WTC11 (cell line): ENCODE measurements at regions not wholly inside any gene's neighbourhood (a gene's known extent, or its start where the extent isn't known, plus 50 kb on each side); places are given as distances from the start of the nearest gene placed in this dataset.

ENCODE experiments used
- ATAC-seq: fragments of 200-7000 bp; cut with Tn5 transposase; 2 replicates; pipeline ENCODE4 v1.10.0; 2021; ENCODE audit warnings: mild to moderate bottlenecking, moderate library complexity
- CTCF ChIA-PET: fragments of 300-600 bp; sonication (Branson Sonifier 250); formaldehyde crosslinking; loops from one replicate; lab custom pipeline; 2021; ENCODE audit warnings: antibody characterized with exemption; lab: Charles Lee
- POLR2A ChIA-PET: fragments of 350-600 bp; sonication (Branson Sonifier 250); formaldehyde crosslinking; loops from one replicate; lab custom pipeline; 2021; ENCODE audit warnings: antibody characterized with exemption; lab: Charles Lee
- DNase-seq: peaks from one replicate; pipeline ENCODE4 v3.0.0; 2021; ENCODE audit warnings: low spot score
- H3K27ac Mint-ChIP-seq: 2 replicates; pipeline ENCODE4 v1.8.0; 2021; ENCODE audit warnings: mixed read lengths
- H3K27me3 Mint-ChIP-seq: 2 replicates; pipeline ENCODE4 v1.8.0; 2021; ENCODE audit warnings: low read depth, mild to moderate bottlenecking, moderate library complexity, mixed read lengths
- H3K36me3 Mint-ChIP-seq: 2 replicates; pipeline ENCODE4 v1.8.0; 2021; ENCODE audit warnings: mixed read lengths
- H3K4me1 Mint-ChIP-seq: 2 replicates; pipeline ENCODE4 v1.8.0; 2022; ENCODE audit warnings: mixed read lengths
- H3K4me3 Mint-ChIP-seq: 2 replicates; pipeline ENCODE4 v1.8.0; 2021; ENCODE audit warnings: mild to moderate bottlenecking, moderate library complexity, mixed read lengths
- H3K9me3 Mint-ChIP-seq: 2 replicates; pipeline ENCODE4 v1.8.0; 2021; ENCODE audit warnings: mixed read lengths
- AR ChIP-seq: fragments of 250-450 bp; sonication (Bioruptor Pico); IDR thresholded peaks from 2 replicates; pipeline ENCODE4 v1.9.0; 2021; ENCODE audit warnings: mild to moderate bottlenecking
- CBFB ChIP-seq: sonication (generic); formaldehyde crosslinking; IDR thresholded peaks from 2 replicates; pipeline ENCODE4 v1.8.1; 2022; ENCODE audit warnings: mild to moderate bottlenecking, low read depth, missing genetic modification reagents
- EMX1 ChIP-seq: fragments of 250-450 bp; sonication (Bioruptor Pico); IDR thresholded peaks from 2 replicates; pipeline ENCODE4 v1.8.0; 2021; ENCODE audit warnings: mild to moderate bottlenecking
- GABPB1 ChIP-seq: sonication (generic); formaldehyde crosslinking; IDR thresholded peaks from 2 replicates; pipeline ENCODE4 v1.8.1; 2023; ENCODE audit warnings: mild to moderate bottlenecking, missing genetic modification reagents
- MYBL2 ChIP-seq: sonication (generic); formaldehyde crosslinking; IDR thresholded peaks from 2 replicates; pipeline ENCODE4 v1.8.1; 2023; ENCODE audit warnings: mild to moderate bottlenecking, moderate library complexity, missing genetic modification reagents
- PRRX2 ChIP-seq: fragments of 250-450 bp; sonication (Bioruptor Pico); IDR thresholded peaks from 2 replicates; pipeline ENCODE4 v1.8.0; 2021; ENCODE audit warnings: mild to moderate bottlenecking
- RELA ChIP-seq: sonication (generic); formaldehyde crosslinking; IDR thresholded peaks from 2 replicates; pipeline ENCODE4 v1.8.1; 2022; ENCODE audit warnings: missing genetic modification reagents, mild to moderate bottlenecking, borderline replicate concordance
- STAT6 ChIP-seq: sonication (generic); formaldehyde crosslinking; conservative IDR thresholded peaks from 2 replicates; pipeline ENCODE4 v1.8.1; 2023; ENCODE audit warnings: mild to moderate bottlenecking, low read depth, missing genetic modification reagents, moderate library complexity
- ZNF396 ChIP-seq: fragments of 250-450 bp; sonication (Bioruptor Pico); IDR thresholded peaks from 2 replicates; pipeline ENCODE4 v1.8.0; 2021; ENCODE audit warnings: mild to moderate bottlenecking, moderate library complexity, borderline replicate concordance
- ZNF416 ChIP-seq: fragments of 250-450 bp; sonication (Bioruptor Pico); IDR thresholded peaks from 2 replicates; pipeline ENCODE4 v1.9.0; 2021; ENCODE audit warnings: mild to moderate bottlenecking, inconsistent platforms
- TF ChIP-seq, protein P1 (sequence below): fragments of 250-450 bp; sonication (Bioruptor Pico); IDR thresholded peaks from 2 replicates; pipeline ENCODE4 v2.1.2; 2022; ENCODE audit warnings: mild to moderate bottlenecking, moderate library complexity
- TF ChIP-seq, protein P2 (sequence below): sonication (generic); formaldehyde crosslinking; IDR thresholded peaks from 2 replicates; pipeline ENCODE4 v1.8.1; 2023; ENCODE audit warnings: mild to moderate bottlenecking, missing genetic modification reagents

DNA sequence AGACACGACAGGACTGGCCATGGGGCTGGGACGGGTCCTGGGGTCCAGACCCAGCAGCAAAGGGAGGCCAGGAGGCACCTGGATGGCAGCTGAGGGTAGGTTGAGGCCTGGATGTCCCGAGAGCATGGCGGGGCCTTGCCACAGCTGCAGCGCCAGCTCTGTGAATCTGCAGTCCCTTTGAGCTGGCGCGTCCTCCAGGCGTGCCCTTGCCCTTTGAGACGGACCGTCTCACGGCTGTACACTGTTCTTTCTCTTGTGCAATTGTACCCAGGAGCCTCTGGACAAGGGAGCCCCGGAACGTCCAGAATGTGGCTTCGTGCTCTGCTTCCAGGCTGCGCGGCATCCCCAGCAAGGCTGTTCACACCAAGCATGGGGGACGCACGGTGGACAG lies 69.5 kb upstream of the CIBAR2 start:
- H3K36me3 Mint-ChIP-seq = peaks cover 27% of the 10 kb centered on the region
- DNase-seq = no peak
- TF ChIP-seq STAT6 (CRISPR knock-in tag) = no peak
- TF ChIP-seq GABPB1 (CRISPR knock-in tag) = 0 out of 2 replicates have a peak, but pooled peaks have one; percentile 19
- TF ChIP-seq, all 79 proteins: peak for 1
- Mint-ChIP-seq H3K4me1 (no peaks in the 10 kb centered on the region), H3K27ac (no peak overlapping the region), H3K4me3 (no peak overlapping the region), H3K9me3 (peaks cover 18% of the 10 kb centered on the region), H3K27me3 (peaks cover 2% of the 10 kb centered on the region; the same call in 1 of the 2 replicates)
- CTCF ChIA-PET = interaction anchor here (1.0 kb wide), 1 partner anchor 67 kb away, joined by 7 read pairs; no protein-coding TSS in a partner anchor
- ATAC-seq = no peak
- POLR2A ChIA-PET = no interaction called here

DNA sequence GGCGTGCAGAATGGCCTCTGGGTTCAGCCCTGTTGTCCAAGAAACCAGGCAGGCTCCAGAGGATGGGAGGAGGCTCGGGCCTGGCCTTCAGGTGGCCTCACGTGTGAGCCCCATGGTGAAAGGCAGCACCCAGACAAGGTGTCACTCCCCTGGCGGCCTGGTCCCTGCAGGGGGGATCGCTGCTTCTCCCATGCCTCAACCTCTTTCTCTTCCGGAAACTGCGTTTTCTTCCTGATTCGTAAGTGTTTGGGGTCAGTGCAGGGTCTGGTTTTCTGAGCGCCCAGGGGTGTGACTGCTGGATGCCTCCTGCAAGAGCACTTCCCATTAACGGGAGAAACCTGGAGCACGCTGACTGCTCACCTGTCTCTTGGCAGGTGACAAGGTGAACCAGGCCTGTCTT lies 70.0 kb upstream of the CIBAR2 start:
- H3K36me3 Mint-ChIP-seq = peaks cover 27% of the 10 kb centered on the region
- peaks cover 2% of the 10 kb centered on the region; the same call in 1 of the 2 replicates for H3K27me3 Mint-ChIP-seq
- no peak for ATAC-seq
- no peaks in the 10 kb centered on the region for H3K4me1 Mint-ChIP-seq
- DNase-seq = no peak
- no peak overlapping the region for H3K27ac Mint-ChIP-seq
- no peak for TF ChIP-seq EMX1 (CRISPR knock-in tag)
- TF ChIP-seq MYBL2 (CRISPR knock-in tag) = no peak
- no peak for TF ChIP-seq ZNF416 (CRISPR knock-in tag)
- no peak for TF ChIP-seq RELA (CRISPR knock-in tag)
- TF ChIP-seq ZNF396 (CRISPR knock-in tag) = no peak
- TF ChIP-seq CBFB (CRISPR knock-in tag) = no peak
- no peak for TF ChIP-seq PRRX2
- TF ChIP-seq, protein P1, sequence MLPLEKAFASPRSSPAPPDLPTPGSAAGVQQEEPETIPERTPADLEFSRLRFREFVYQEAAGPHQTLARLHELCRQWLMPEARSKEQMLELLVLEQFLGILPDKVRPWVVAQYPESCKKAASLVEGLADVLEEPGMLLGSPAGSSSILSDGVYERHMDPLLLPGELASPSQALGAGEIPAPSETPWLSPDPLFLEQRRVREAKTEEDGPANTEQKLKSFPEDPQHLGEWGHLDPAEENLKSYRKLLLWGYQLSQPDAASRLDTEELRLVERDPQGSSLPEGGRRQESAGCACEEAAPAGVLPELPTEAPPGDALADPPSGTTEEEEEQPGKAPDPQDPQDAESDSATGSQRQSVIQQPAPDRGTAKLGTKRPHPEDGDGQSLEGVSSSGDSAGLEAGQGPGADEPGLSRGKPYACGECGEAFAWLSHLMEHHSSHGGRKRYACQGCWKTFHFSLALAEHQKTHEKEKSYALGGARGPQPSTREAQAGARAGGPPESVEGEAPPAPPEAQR = no peak
- TF ChIP-seq AR (CRISPR knock-in tag) = no peak
- TF ChIP-seq, all 79 proteins: peak for 0
- CTCF ChIA-PET = no interaction called here
- no peak overlapping the region for H3K4me3 Mint-ChIP-seq
- peaks cover 18% of the 10 kb centered on the region for H3K9me3 Mint-ChIP-seq
- POLR2A ChIA-PET = no interaction called here

DNA sequence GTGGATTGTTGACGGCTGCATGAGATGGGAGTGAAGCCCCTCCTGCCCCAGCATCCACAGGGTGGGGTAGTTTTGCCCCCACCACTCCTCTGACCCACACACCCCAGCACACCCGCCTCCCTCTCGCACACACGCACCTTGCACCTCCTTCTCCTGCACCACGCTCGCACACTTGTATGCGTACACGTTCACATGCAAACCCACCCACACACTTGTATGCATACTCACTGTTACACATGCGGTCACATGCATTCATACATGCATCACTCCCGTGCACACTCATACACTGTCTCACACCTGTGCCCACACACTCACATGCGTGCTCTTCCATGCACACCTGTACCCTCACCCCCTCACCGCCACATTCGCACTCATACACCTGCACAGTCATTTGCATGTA lies 70.5 kb upstream of the CIBAR2 start:
- no peak for DNase-seq
- H3K27ac Mint-ChIP-seq = peak overlapping the region; percentile 89
- no peaks in the 10 kb centered on the region for H3K4me1 Mint-ChIP-seq
- ATAC-seq = no peak
- POLR2A ChIA-PET = no interaction called here
- peaks cover 18% of the 10 kb centered on the region for H3K9me3 Mint-ChIP-seq
- H3K27me3 Mint-ChIP-seq = peaks cover 2% of the 10 kb centered on the region; the same call in 1 of the 2 replicates
- peaks cover 27% of the 10 kb centered on the region for H3K36me3 Mint-ChIP-seq
- CTCF ChIA-PET = no interaction called here
- no peak overlapping the region for H3K4me3 Mint-ChIP-seq
- TF ChIP-seq, protein P2, sequence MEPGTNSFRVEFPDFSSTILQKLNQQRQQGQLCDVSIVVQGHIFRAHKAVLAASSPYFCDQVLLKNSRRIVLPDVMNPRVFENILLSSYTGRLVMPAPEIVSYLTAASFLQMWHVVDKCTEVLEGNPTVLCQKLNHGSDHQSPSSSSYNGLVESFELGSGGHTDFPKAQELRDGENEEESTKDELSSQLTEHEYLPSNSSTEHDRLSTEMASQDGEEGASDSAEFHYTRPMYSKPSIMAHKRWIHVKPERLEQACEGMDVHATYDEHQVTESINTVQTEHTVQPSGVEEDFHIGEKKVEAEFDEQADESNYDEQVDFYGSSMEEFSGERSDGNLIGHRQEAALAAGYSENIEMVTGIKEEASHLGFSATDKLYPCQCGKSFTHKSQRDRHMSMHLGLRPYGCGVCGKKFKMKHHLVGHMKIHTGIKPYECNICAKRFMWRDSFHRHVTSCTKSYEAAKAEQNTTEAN (CRISPR knock-in tag) = 0 out of 2 replicates have a peak, but pooled peaks have one; percentile 54
- no peak for TF ChIP-seq AR (CRISPR knock-in tag)
